HG02678 (cell line): ENCODE measurements at regions not wholly inside any gene's neighbourhood (a gene's known extent, or its start where the extent isn't known, plus 50 kb on each side); places are given as distances from the start of the nearest gene placed in this dataset.

Source experiments
- ATAC-seq: cut with Tn5 transposase; IDR thresholded peaks from one replicate; pipeline ENCODE4 v1.9.1; 2021; ENCODE audit warnings: mild to moderate bottlenecking, moderate library complexity; ENCODE audit not compliant: unreplicated experiment

DNA sequence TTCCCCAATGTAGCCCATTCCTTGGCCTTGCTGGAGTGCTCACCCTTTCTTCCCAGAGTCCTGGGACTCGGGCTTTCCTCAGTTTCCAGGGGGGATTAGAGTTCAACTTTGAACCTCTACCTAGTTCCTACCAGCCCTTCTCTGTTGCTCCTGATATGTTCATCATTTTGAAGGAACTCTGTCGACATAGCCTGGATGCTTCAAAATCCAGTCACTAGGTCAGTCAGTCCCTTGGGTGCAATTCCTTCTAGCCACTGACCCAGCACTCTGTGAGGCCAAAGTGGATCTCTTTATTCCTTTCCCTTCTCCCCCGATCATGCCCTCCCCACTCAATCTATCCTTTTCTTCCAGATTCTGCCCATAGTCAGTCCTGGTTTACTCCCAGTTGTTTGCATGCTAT lies 72.3 kb upstream of the TMCC3 start:
- ATAC-seq = no peak

DNA sequence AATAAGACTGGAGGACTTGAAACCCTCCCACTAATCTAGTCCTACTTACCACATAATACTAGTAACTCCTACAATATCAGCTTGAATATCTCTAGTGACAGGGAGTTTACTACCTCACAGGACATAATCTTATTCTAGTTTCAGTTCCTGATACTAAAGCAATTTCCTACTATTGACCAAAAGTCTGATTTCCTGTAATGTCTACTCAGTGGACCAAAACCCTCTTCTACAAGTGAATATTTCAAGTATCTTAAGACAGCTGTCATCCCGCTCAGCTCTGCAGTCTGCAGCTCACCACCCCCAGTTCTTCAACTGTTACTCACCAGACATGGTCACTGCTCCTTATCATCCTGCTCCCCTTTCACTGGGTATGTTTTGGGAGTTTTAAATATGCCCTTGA lies 70.8 kb upstream of the TMCC3 start:
- ATAC-seq = peak; percentile 82

DNA sequence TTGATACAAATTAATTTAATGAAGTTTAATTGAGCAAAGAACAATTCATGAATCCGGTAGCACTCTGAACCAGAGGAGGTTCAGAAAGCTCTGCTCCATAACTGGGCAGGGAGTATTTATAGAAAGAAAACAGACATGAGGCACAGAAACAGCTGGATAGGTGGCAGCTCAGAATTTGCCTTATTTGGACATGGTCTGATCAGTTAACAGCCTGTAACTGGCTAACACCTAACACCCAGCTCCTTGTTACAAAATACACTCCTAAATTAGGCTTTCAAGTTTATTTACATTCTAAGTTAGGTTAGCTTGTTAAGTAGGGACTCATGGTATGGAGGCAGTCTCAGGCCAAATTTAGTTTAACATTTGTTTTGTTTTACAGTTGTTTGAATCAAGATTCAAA lies 67.8 kb upstream of the TMCC3 start:
- no peak for ATAC-seq

DNA sequence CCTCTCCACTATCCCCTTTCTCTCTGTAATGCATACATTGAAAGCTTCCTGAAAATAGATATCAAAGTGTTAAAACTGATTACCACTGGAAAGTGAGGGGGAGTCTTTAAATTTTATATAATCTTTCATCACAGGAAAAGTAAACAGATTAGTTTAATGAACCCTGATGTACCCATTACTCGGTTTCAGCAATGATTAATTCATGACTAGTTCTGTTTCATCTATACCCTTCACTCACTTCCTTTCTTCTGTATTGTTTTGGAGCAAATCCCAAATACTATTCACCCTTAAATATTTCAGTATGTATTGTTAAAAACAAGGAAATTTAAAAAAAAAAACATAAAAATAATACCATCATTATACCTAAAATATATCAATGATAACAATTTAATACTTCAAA lies 67.3 kb upstream of the TMCC3 start:
- no peak for ATAC-seq

DNA sequence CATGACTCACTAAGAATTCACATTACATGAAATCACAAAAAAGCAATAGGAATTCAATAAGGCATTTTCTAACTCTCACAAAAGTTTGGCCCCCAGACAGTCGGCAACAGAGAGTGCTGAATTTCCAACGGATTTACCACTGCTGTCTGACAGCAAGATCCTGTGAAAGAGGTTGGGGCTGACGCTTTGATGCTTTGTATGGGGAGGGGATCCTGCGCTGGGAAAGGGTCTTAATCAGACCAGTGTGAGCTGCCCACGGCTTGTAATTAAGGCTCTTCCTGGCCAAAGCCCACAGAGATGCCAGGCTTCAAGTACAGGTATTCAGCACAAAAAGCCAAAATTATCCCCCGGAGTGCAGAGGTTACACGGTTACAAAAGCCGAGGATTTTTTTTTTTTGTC lies 66.8 kb upstream of the TMCC3 start:
- ATAC-seq = no peak

DNA sequence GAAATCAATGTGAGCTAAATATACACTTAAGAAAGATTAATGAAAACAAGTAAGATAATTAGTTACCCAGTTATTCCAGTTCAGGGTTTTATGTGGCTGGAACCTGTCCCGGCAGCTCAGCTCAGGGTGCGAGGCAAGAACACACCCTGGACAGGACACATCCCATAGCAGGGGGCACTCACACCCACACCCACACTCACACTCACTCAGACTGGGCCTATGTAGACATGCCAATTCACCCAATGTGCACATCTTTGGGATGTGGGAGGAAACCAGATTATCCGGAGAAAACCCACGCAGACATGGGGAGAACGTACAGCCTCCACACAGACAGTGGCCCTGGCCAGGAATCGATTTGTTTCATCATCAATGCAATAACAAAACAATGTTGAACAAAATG lies 66.0 kb upstream of the TMCC3 start:
- no peak for ATAC-seq

GRCh38 chr12:94714378-94715114 lies 64.2 kb upstream of the TMCC3 start:
- no peak for ATAC-seq

- no peak for ATAC-seq
These were observed 62.6 kb upstream of the TMCC3 start for GRCh38 chr12:94712815-94713515.

DNA sequence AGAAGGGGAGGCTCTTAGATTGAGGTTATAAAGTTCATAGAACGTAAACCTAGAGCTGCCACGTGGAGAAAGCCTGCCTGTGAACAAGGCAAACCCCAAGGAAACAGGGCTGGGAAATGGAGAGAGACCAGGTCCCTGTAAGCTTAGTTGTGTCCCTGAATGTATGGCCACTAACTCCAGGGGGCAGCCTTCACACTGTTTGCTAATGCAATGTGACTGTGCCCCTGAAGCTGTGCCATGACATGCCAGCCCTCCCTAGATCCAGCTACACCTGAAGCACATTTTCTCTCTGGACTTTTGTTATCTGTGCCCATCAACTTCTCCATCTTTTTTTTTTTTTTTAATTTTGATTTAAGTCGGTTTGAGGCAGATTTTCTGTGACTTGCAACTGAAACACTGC lies 60.6 kb upstream of the TMCC3 start:
- ATAC-seq = no peak

DNA sequence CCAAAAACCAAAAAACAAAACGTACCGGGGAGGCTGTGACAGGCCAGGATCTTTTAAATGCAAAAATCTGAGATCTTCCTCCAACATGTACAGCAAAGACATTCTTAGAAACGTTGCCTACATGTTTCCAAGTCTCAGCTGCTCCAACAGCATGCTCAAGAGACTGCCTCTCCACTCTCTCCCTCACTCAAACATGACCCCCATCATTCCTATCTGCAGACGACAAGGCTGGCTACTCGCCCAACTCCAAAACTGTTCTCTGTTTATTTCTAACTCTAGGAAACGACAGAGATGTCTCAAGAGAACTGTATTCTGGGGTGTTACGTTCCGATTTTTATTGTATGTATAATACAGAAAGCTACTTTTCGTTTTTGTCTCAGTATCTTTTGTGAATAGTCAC lies 57.5 kb upstream of the TMCC3 start:
- ATAC-seq = no peak

GRCh38 chr12:94707036-94707435 lies 56.7 kb upstream of the TMCC3 start:
- ATAC-seq = no peak

DNA sequence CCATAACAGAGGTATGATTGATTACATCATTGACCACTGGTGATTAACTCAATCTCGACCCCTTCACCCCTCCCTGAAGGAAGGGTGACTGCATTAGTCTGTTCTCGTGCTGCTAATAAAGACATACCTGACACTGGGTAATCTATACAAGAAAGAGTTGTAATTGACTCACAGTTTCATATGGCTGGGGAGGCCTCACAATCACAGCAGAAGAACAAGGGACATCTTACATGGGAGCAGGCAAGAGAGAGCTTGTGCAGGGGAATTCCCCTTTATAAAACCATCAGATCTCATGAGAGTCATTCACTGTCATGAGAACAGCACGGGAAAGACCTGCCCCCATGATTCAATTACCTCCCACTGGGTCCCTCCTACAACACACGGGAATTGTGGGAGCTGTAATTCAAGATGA lies 55.9 kb upstream of the TMCC3 start:
- peak; percentile 59 for ATAC-seq

DNA sequence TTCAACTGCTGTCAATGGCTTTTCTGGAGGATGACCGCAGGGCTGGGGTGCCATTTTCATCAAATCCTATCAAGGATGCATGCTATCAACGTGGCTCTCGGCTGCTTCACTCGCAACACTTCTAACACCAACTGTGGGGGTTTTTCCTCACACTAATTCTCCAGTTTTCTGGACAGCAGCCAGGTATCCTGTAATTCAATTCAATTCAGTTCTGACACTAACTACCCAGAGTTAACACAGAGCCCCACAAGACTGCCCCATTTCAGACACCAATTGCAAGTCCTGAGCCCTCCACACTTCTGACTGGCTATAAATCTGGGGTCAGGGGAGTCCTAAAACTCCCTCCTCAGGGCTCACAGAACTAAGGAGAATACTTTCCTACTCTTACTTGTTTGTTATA lies 55.3 kb upstream of the TMCC3 start:
- no peak for ATAC-seq

DNA sequence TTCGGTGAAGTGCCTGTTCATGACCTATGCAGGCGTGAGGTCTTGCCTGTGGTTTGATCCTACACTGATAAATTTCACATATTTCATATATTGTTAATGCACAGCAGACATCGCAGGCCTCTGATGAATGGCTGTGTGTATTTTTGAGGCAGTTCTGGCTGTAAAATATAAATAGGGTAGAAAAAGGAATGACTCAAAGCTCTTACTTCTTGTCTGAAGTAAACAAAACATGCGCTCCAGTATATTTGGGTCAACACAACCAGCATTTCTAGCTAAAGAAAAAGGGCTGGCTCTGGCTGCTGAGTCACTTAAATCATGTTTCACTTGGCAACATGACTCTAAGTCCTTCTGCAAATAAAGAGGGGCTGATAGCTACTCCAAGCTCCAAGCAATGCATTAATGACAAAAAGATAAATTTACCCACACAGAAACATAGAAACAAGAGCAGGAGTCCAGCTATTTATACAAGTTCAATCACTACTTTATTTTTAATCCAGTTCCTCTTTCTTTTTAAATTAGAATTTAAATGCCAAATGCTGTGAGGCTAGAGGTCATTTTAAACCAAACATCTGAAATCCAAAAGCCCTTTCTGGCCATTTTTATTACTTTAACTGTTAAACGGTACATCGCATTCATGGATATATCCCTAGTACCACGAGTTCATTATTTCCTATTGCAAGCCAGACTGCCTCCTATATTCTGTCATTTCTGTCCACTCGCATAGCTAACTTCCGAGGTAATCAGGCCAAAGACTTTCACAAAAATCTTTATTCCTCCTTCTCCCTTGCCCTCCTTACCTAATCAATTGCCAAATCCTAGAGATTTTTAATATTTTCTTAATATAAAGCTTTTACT lies 54.3 kb upstream of the TMCC3 start:
- ATAC-seq = no peak

- no peak for ATAC-seq
These were observed 52.3 kb upstream of the TMCC3 start for GRCh38 chr12:94702696-94703095.

DNA sequence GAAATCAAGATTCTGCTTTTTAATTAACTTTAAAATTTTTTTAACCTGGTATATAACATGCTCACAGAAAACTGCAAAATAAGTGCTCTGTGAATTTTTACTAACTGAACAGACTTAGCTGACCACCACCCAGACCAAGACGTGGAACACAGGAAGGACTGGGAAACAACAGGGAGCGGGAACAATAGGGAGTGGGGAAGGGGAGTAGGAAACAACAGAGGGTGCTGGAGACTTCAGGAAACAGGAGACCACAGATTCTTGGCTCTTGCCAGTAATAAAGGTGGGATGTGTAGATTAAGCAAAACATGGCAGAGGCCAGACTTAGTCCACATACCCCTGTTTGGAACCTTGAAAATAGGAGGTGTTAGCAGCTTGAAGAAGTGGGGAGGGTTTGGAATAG lies 51.4 kb upstream of the TMCC3 start:
- ATAC-seq = no peak

GRCh38 chr12:94700662-94701061 lies 50.3 kb upstream of the TMCC3 start:
- no peak for ATAC-seq
